WTC11 (cell line): ENCODE measurements at regions not wholly inside any gene's neighbourhood (a gene's known extent, or its start where the extent isn't known, plus 50 kb on each side); places are given as distances from the start of the nearest gene placed in this dataset.

ENCODE experiments used
- ATAC-seq: fragments of 200-7000 bp; cut with Tn5 transposase; 2 replicates; pipeline ENCODE4 v1.10.0; 2021; ENCODE audit warnings: mild to moderate bottlenecking, moderate library complexity
- CTCF ChIA-PET: fragments of 300-600 bp; sonication (Branson Sonifier 250); formaldehyde crosslinking; loops from one replicate; lab custom pipeline; 2021; ENCODE audit warnings: antibody characterized with exemption; lab: Charles Lee
- POLR2A ChIA-PET: fragments of 350-600 bp; sonication (Branson Sonifier 250); formaldehyde crosslinking; loops from one replicate; lab custom pipeline; 2021; ENCODE audit warnings: antibody characterized with exemption; lab: Charles Lee
- DNase-seq: peaks from one replicate; pipeline ENCODE4 v3.0.0; 2021; ENCODE audit warnings: low spot score
- H3K27ac Mint-ChIP-seq: 2 replicates; pipeline ENCODE4 v1.8.0; 2021; ENCODE audit warnings: mixed read lengths
- H3K27me3 Mint-ChIP-seq: 2 replicates; pipeline ENCODE4 v1.8.0; 2021; ENCODE audit warnings: low read depth, mild to moderate bottlenecking, moderate library complexity, mixed read lengths
- H3K36me3 Mint-ChIP-seq: 2 replicates; pipeline ENCODE4 v1.8.0; 2021; ENCODE audit warnings: mixed read lengths
- H3K4me1 Mint-ChIP-seq: 2 replicates; pipeline ENCODE4 v1.8.0; 2022; ENCODE audit warnings: mixed read lengths
- H3K4me3 Mint-ChIP-seq: 2 replicates; pipeline ENCODE4 v1.8.0; 2021; ENCODE audit warnings: mild to moderate bottlenecking, moderate library complexity, mixed read lengths
- H3K9me3 Mint-ChIP-seq: 2 replicates; pipeline ENCODE4 v1.8.0; 2021; ENCODE audit warnings: mixed read lengths
- AR ChIP-seq: fragments of 250-450 bp; sonication (Bioruptor Pico); IDR thresholded peaks from 2 replicates; pipeline ENCODE4 v1.9.0; 2021; ENCODE audit warnings: mild to moderate bottlenecking
- ATF2 ChIP-seq: sonication (generic); formaldehyde crosslinking; IDR thresholded peaks from 2 replicates; pipeline ENCODE4 v1.8.1; 2022; ENCODE audit warnings: low read depth, missing genetic modification reagents, borderline replicate concordance
- CBFB ChIP-seq: sonication (generic); formaldehyde crosslinking; IDR thresholded peaks from 2 replicates; pipeline ENCODE4 v1.8.1; 2022; ENCODE audit warnings: mild to moderate bottlenecking, low read depth, missing genetic modification reagents
- E2F5 ChIP-seq: sonication (generic); formaldehyde crosslinking; IDR thresholded peaks from 2 replicates; pipeline ENCODE4 v1.8.1; 2022; ENCODE audit warnings: mild to moderate bottlenecking, moderate library complexity, missing genetic modification reagents
- EMX1 ChIP-seq: fragments of 250-450 bp; sonication (Bioruptor Pico); IDR thresholded peaks from 2 replicates; pipeline ENCODE4 v1.8.0; 2021; ENCODE audit warnings: mild to moderate bottlenecking
- ESRRA ChIP-seq: sonication (generic); formaldehyde crosslinking; IDR thresholded peaks from 2 replicates; pipeline ENCODE4 v1.8.1; 2022; ENCODE audit warnings: mild to moderate bottlenecking, missing genetic modification reagents, borderline replicate concordance
- ETV6 ChIP-seq: sonication (generic); formaldehyde crosslinking; IDR thresholded peaks from 2 replicates; pipeline ENCODE4 v1.8.1; 2022; ENCODE audit warnings: mild to moderate bottlenecking, missing genetic modification reagents
- FOXJ3 ChIP-seq: sonication (generic); formaldehyde crosslinking; IDR thresholded peaks from 2 replicates; pipeline ENCODE4 v1.9.0; 2021; ENCODE audit warnings: missing genetic modification reagents, mild to moderate bottlenecking, borderline replicate concordance
- FOXK1 ChIP-seq: sonication (generic); formaldehyde crosslinking; IDR thresholded peaks from 2 replicates; pipeline ENCODE4 v1.8.0; 2022; ENCODE audit warnings: mild to moderate bottlenecking, moderate library complexity, missing genetic modification reagents
- FOXP1 ChIP-seq: sonication (generic); formaldehyde crosslinking; IDR thresholded peaks from 2 replicates; pipeline ENCODE4 v1.8.0; 2022; ENCODE audit warnings: missing genetic modification reagents, mild to moderate bottlenecking, moderate library complexity, borderline replicate concordance
- GABPB1 ChIP-seq: sonication (generic); formaldehyde crosslinking; IDR thresholded peaks from 2 replicates; pipeline ENCODE4 v1.8.1; 2023; ENCODE audit warnings: mild to moderate bottlenecking, missing genetic modification reagents
- HMGXB4 ChIP-seq: sonication (generic); formaldehyde crosslinking; IDR thresholded peaks from 2 replicates; pipeline ENCODE4 v1.8.1; 2023; ENCODE audit warnings: mild to moderate bottlenecking, moderate library complexity, missing genetic modification reagents
- IRF2 ChIP-seq: sonication (generic); formaldehyde crosslinking; IDR thresholded peaks from 2 replicates; pipeline ENCODE4 v1.8.0; 2022; ENCODE audit warnings: low read depth, missing genetic modification reagents, borderline replicate concordance
- MLX ChIP-seq: sonication (generic); formaldehyde crosslinking; IDR thresholded peaks from 2 replicates; pipeline ENCODE4 v1.8.1; 2023; ENCODE audit warnings: mild to moderate bottlenecking, missing genetic modification reagents, moderate library complexity
- MXD4 ChIP-seq: fragments of 250-450 bp; sonication (Bioruptor Pico); IDR thresholded peaks from 2 replicates; pipeline ENCODE4 v1.8.0; 2021; ENCODE audit warnings: mild to moderate bottlenecking, moderate library complexity, borderline replicate concordance
- MYBL2 ChIP-seq: sonication (generic); formaldehyde crosslinking; IDR thresholded peaks from 2 replicates; pipeline ENCODE4 v1.8.1; 2023; ENCODE audit warnings: mild to moderate bottlenecking, moderate library complexity, missing genetic modification reagents
- NR1H2 ChIP-seq: sonication (generic); formaldehyde crosslinking; IDR thresholded peaks from 2 replicates; pipeline ENCODE4 v1.9.0; 2021; ENCODE audit warnings: mild to moderate bottlenecking, moderate library complexity, missing genetic modification reagents
- NR3C1 ChIP-seq: sonication (generic); formaldehyde crosslinking; conservative IDR thresholded peaks from 2 replicates; pipeline ENCODE4 v1.8.1; 2023; ENCODE audit warnings: low read depth, mild to moderate bottlenecking, missing genetic modification reagents
- PRRX2 ChIP-seq: fragments of 250-450 bp; sonication (Bioruptor Pico); IDR thresholded peaks from 2 replicates; pipeline ENCODE4 v1.8.0; 2021; ENCODE audit warnings: mild to moderate bottlenecking
- RORB ChIP-seq: fragments of 250-450 bp; sonication (Bioruptor Pico); IDR thresholded peaks from 2 replicates; pipeline ENCODE4 v1.9.0; 2021; ENCODE audit warnings: mild to moderate bottlenecking
- STAT6 ChIP-seq: sonication (generic); formaldehyde crosslinking; conservative IDR thresholded peaks from 2 replicates; pipeline ENCODE4 v1.8.1; 2023; ENCODE audit warnings: mild to moderate bottlenecking, low read depth, missing genetic modification reagents, moderate library complexity
- ZBTB21 ChIP-seq: sonication (generic); formaldehyde crosslinking; IDR thresholded peaks from 2 replicates; pipeline ENCODE4 v1.8.1; 2023; ENCODE audit warnings: mild to moderate bottlenecking, missing genetic modification reagents, borderline replicate concordance
- ZNF138 ChIP-seq: sonication (generic); formaldehyde crosslinking; conservative IDR thresholded peaks from 2 replicates; pipeline ENCODE4 v1.8.1; 2022; ENCODE audit warnings: mild to moderate bottlenecking, moderate library complexity, missing genetic modification reagents
- ZNF219 ChIP-seq: sonication (generic); formaldehyde crosslinking; IDR thresholded peaks from 2 replicates; pipeline ENCODE4 v1.8.0; 2023; ENCODE audit warnings: missing genetic modification reagents, mild to moderate bottlenecking, borderline replicate concordance
- ZNF263 ChIP-seq: sonication (generic); formaldehyde crosslinking; IDR thresholded peaks from 2 replicates; pipeline ENCODE4 v1.8.1; 2022; ENCODE audit warnings: low read depth, mild to moderate bottlenecking, moderate library complexity, missing genetic modification reagents
- ZNF396 ChIP-seq: fragments of 250-450 bp; sonication (Bioruptor Pico); IDR thresholded peaks from 2 replicates; pipeline ENCODE4 v1.8.0; 2021; ENCODE audit warnings: mild to moderate bottlenecking, moderate library complexity, borderline replicate concordance
- ZNF423 ChIP-seq: fragments of 250-450 bp; sonication (Bioruptor Pico); IDR thresholded peaks from 2 replicates; pipeline ENCODE4 v2.1.2; 2022; ENCODE audit warnings: mild to moderate bottlenecking, moderate library complexity

GRCh38 chr10:36671607-36672006 lies 453.8 kb upstream of the ANKRD30A start:
- ChIA-PET CTCF (no interaction called here), POLR2A (no interaction called here)
- no peak for DNase-seq
- Mint-ChIP-seq H3K27me3 (no peaks in the 10 kb centered on the region), H3K27ac (no peak overlapping the region), H3K36me3 (no peaks in the 10 kb centered on the region), H3K9me3 (no peaks in the 10 kb centered on the region), H3K4me1 (no peaks in the 10 kb centered on the region), H3K4me3 (no peak overlapping the region)
- TF ChIP-seq FOXP1 (no peak), MXD4 (CRISPR knock-in tag) (no peak), ZNF138 (CRISPR knock-in tag) (no peak), ZNF219 (CRISPR knock-in tag) (no peak), IRF2 (CRISPR knock-in tag) (no peak), FOXJ3 (no peak), HMGXB4 (CRISPR knock-in tag) (no peak), MYBL2 (CRISPR knock-in tag) (no peak), GABPB1 (CRISPR knock-in tag) (no peak), ZNF263 (CRISPR knock-in tag) (no peak), ZBTB21 (no peak), ETV6 (CRISPR knock-in tag) (no peak), E2F5 (CRISPR knock-in tag) (no peak), AR (CRISPR knock-in tag) (no peak), PRRX2 (CRISPR knock-in tag) (no peak), ZNF423 (CRISPR knock-in tag) (no peak), MLX (CRISPR knock-in tag) (no peak), RORB (CRISPR knock-in tag) (no peak), CBFB (no peak)
- ATAC-seq, result no peak

- H3K9me3 Mint-ChIP-seq, result no peaks in the 10 kb centered on the region
- DNase-seq (no peak), ATAC-seq (no peak)
- H3K4me1 Mint-ChIP-seq, result no peaks in the 10 kb centered on the region
- no peak overlapping the region for H3K4me3 Mint-ChIP-seq
- ChIA-PET POLR2A (no interaction called here), CTCF (no interaction called here)
- H3K36me3 Mint-ChIP-seq, result no peaks in the 10 kb centered on the region
- no peaks in the 10 kb centered on the region for H3K27me3 Mint-ChIP-seq
- H3K27ac Mint-ChIP-seq, result no peak overlapping the region
- TF ChIP-seq ZNF138 (CRISPR knock-in tag) (no peak), EMX1 (CRISPR knock-in tag) (no peak), ESRRA (no peak), ZNF396 (CRISPR knock-in tag) (no peak), STAT6 (CRISPR knock-in tag) (no peak), NR1H2 (CRISPR knock-in tag) (no peak), NR3C1 (CRISPR knock-in tag) (no peak), FOXK1 (no peak), ATF2 (CRISPR knock-in tag) (no peak)
Observed at GRCh38 chr10:36670621-36671402, 454.6 kb upstream of the ANKRD30A start.
